GM12875 (cell line): ENCODE measurements at regions not wholly inside any gene's neighbourhood (a gene's known extent, or its start where the extent isn't known, plus 50 kb on each side); places are given as distances from the start of the nearest gene placed in this dataset.

Experiments used
- H3K4me3 ChIP-seq: one replicate; pipeline ENCODE4 v1.5.1; 2011; ENCODE audit warnings: low read depth, low read length, control low read depth
- CTCF ChIP-seq: IDR thresholded peaks from 2 replicates; pipeline ENCODE4 v1.5.1; 2011; ENCODE audit warnings: low read depth, mild to moderate bottlenecking, control low read depth, inconsistent platforms, low read length, moderate library complexity, borderline replicate concordance; ENCODE audit not compliant: insufficient read depth

DNA sequence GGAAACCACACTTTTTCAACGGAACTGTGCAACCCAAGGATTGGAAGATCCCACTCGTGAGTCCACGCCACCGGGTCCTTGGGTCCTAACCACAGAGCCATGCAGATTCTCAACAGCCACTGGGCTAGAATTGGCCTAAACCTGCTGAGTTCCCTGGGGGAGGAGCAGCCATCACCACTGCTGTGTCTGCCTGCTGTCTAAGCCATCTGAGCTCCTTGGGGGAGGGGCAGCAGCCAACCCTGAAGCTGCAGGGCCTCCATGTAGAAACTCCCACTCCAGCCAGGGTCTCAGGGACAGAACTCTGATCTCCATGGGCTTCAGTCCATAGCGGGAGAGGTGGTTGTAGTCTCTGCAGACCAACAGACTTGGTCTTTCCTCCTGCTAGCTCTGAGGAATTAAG lies 154.6 kb upstream of the VGLL2 start:
- no peak for TF ChIP-seq CTCF

DNA sequence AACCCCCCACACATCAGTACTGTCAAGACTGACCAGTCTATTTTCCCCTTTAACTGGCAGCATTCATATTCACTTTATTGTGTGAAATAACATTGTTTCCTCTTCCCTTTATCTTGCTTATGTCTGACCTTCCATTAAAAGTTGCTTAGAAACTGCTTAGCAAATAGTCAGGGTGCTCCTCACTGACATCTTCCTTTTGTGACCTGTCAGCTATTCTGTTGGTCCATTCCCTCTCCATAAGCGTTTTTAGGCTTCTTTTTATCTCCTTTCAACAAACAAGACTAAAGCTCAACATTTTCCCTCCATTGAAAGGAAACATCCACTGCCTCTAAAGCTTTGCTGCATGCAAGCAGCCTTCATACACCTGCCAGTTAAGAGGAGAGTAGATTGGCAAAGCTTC lies 147.7 kb upstream of the VGLL2 start:
- no peak for TF ChIP-seq CTCF
- no peak overlapping the region for H3K4me3 ChIP-seq

More for the DNA sequence above, 154.6 kb upstream of the VGLL2 start:
- no peak overlapping the region for H3K4me3 ChIP-seq

- no peak for TF ChIP-seq CTCF
- H3K4me3 ChIP-seq, result no peak overlapping the region
These were observed 146.9 kb upstream of the VGLL2 start for GRCh38 chr6:117118490-117118889.

- H3K4me3 ChIP-seq, result no peak overlapping the region
- no peak for TF ChIP-seq CTCF
These were observed 139.1 kb upstream of the VGLL2 start for GRCh38 chr6:117126213-117126612.

- no peak for TF ChIP-seq CTCF
- H3K4me3 ChIP-seq, result no peak overlapping the region
These were observed 137.3 kb upstream of the VGLL2 start for GRCh38 chr6:117128052-117128451.

GRCh38 chr6:117130125-117130524 lies 135.2 kb upstream of the VGLL2 start:
- no peak overlapping the region for H3K4me3 ChIP-seq
- no peak for TF ChIP-seq CTCF

GRCh38 chr6:117136702-117137101 lies 128.7 kb upstream of the VGLL2 start:
- no peak for TF ChIP-seq CTCF
- H3K4me3 ChIP-seq, result no peak overlapping the region
